ENCODE measurements at regions not wholly inside any gene's neighbourhood (a gene's known extent, or its start where the extent isn't known, plus 50 kb on each side); places are given as distances from the start of the nearest gene placed in this dataset.

DNA sequence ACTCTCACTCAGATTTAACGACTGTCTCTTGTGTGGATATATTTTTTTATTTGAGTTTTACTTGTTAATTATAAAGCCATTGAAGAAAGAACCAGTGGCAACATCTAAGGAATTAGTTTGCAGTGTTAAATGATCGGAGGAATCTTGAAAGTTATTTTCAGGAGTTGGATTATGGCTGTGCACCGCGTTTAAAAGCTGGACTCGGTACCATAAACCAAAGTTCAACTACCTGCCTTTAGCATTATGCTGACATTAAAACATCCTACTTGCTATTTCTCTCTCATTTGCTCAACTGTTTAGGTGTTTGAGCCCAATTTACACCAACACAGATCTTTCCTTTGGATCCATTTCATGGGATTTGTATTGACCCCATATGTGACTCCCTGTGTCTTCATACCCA is 289.4 kb upstream of the SASH1 start:
- DNase-seq (ENCODE audit: low read depth), result no peak

DNA sequence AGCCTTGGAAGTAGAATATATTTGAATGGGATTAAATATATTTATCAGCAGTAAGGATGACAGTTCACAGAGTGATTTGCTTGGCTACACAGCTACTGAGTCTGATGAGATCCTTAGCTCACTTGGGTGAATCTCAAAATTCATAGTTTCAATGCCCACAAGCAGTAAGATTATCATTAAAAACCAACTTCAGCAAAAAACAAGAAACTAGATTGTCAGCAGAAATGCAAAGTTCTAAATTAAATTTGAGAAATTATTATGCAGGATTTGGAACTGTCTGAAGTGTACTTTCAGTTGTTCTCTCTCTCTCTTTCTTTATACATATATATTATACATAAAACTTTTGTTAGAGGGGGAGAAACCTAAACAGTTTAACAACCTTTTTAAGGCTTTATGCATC is 288.8 kb upstream of the SASH1 start:
- DNase-seq (ENCODE audit: low read depth), result no peak

- DNase-seq (ENCODE audit: low read depth), result no peak
Measured at GRCh38 chr6:148054219-148054618, 288.4 kb upstream of the SASH1 start.

DNA sequence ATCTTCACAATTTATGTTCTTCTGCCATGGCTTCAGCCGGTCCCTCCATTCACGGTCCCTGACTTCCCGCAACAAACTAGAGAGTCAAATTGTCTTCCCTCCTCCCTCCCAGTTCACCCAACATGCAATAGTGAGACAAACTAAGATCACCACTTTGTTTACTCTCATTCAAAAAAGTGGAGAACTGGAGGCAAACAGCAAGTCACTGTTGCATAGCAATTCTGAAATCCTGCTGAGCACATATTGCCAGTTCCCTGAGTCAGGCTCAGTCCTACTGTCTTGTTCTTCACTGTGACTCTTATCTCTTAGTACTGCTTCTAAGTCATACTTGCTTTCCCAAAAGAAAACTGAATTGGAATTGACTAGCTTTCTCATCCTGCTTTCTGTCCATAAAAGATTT is 287.2 kb upstream of the SASH1 start:
- no peak for DNase-seq (ENCODE audit: low read depth)

DNA sequence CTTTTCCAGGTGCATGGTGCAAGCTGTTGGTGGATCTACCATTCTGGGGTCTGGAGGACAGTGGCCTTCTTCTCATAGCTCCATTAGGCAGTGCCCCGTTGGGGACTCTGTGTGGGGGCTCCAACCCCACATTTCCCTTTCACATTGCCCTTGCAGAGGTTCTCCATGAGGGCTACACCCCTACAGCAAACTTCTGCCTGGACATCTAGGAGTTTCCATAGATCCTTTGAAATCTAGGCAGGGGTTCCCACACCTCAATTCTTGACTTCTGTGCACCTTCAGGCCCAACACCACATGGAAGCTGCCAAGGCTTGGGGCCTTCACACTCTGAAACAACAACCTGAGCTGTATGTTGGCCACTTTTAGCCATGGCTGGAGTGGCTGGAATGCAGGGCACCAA is 282.8 kb upstream of the SASH1 start:
- DNase-seq (ENCODE audit: low read depth), result no peak

GRCh38 chr6:148064406-148065134 is 278.1 kb upstream of the SASH1 start:
- DNase-seq (ENCODE audit: low read depth), result peak; percentile 20

GRCh38 chr6:148068437-148069061 is 274.1 kb upstream of the SASH1 start:
- no peak for DNase-seq (ENCODE audit: low read depth)

- DNase-seq (ENCODE audit: low read depth), result no peak
Measured at GRCh38 chr6:148069256-148069655, 273.4 kb upstream of the SASH1 start.

GRCh38 chr6:148074291-148074690 is 268.3 kb upstream of the SASH1 start:
- DNase-seq (ENCODE audit: low read depth), result no peak

- DNase-seq (ENCODE audit: low read depth), result no peak
Measured at GRCh38 chr6:148074738-148075137, 267.9 kb upstream of the SASH1 start.

- no peak for DNase-seq (ENCODE audit: low read depth)
Measured at GRCh38 chr6:148075352-148075751, 267.3 kb upstream of the SASH1 start.

DNA sequence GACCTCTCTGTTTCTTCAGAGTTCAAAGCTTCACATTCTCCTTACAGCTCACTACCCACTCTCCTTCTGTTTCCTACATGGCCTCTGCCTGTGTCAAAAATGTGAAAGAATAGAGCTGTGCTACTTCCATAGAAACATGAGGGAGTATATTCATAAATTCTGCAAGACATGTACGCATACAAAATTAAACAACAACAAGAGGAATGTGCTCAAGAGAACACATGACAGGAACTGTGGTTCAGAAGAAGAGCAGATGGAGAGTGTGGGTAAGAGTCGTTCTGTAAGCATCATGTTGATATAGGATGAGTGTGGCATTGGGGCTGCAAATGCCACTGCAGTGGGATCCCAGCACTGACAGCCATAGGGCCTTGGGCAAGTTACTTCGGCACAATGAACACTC is 266.6 kb upstream of the SASH1 start:
- no peak for DNase-seq (ENCODE audit: low read depth)

- DNase-seq (ENCODE audit: low read depth), result no peak
Measured at GRCh38 chr6:148080315-148080714, 262.3 kb upstream of the SASH1 start.

- DNase-seq (ENCODE audit: low read depth), result no peak
Measured at GRCh38 chr6:148081076-148081475, 261.6 kb upstream of the SASH1 start.

DNA sequence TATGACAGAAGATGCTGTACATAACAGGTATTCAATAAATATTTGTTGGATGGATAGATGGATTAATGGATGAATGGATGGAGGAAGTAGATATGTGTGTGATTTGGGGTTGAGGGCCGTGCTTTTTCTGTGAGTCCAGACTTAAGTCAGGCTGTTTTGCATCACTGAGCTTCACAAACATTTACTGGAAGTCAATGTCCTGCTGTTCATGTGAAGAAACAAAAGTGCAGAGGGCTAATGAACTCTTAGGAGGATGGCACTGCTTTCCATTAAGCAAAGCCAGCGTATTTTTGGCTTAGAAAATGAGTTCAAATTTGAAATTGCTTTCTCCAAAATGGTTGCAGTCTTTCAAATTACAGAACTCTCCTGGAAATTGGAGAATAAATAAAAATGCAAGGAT is 260.6 kb upstream of the SASH1 start:
- DNase-seq (ENCODE audit: low read depth), result no peak

GRCh38 chr6:148082696-148083095 is 259.9 kb upstream of the SASH1 start:
- DNase-seq (ENCODE audit: low read depth), result no peak

GRCh38 chr6:148085631-148086331 is 256.9 kb upstream of the SASH1 start:
- DNase-seq (ENCODE audit: low read depth), result no peak

DNA sequence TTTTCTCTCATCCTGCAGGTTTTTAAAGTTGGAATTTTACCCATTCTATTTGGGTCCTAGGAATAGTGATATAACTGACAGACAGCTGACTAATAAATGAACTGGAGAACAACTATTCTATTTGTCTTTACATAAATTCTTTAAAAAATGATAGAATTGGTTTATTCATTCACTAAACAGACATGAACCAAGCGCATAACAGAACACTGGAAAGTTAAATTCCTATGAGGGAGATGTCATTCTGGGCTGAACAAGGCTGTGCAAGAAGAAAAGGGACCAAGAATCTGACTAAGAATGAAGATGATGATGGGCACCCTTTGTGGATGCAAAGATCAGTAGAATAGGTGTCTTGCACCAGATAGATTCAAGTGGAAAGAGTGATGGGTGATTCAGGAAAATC is 256.3 kb upstream of the SASH1 start:
- DNase-seq (ENCODE audit: low read depth), result no peak

GRCh38 chr6:148086843-148087242 is 255.8 kb upstream of the SASH1 start:
- DNase-seq (ENCODE audit: low read depth), result no peak

DNA sequence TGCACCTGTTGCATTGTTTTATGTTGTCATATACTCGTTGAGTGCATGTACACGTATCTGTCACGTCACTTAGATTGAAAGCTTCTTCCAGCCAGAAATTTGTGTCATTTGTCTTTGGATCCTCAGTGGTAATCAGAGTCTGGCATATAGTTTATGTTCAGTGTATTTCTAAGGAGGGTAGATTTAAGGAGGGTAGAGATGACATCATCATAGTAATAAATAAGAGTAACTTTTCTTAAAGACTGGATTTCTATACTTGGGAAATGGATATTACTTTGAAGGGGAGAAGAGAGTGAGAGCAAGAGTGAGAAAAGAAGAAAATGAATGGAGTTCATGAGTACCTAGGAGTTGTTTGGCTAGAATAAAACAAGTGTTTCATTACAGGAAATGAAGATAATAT is 255.0 kb upstream of the SASH1 start:
- DNase-seq (ENCODE audit: low read depth), result no peak

DNA sequence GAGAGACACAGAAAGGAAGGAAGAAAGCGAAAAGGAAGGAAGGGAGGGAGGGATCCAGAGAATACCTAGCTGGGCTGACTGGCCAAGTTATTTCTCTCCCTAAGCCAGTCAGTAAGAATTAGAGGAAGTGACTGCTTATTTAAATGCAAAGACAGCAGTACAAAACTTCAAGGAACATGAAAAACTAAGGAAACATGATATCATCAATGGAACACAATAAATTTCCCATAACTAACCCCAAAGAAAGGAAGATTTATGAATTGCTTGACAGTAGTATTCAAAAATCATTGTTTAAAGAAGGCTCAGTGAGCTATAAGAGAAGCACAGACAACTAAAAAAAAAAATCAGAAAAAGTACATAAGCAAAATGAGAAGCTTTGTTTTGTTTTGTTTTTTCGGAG is 252.3 kb upstream of the SASH1 start:
- DNase-seq (ENCODE audit: low read depth), result no peak

DNA sequence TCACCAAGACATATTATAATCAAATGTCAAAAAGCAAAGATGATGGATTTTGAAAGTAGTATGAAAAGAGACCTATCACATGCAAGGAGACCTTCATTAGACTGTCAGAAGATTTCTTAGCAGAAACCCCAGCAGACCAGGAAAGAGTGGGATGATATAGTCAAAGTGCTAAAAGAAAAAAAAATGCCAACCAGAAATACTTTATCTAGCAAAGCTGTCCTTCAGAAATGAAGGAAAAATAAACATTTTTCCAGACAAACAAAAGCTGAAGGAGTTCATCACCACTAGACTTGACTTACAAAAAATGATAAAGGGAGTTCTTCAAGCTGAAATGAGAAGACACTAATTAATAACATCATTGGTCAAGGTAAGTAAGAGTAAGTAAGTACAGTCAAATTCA is 251.2 kb upstream of the SASH1 start:
- DNase-seq (ENCODE audit: low read depth), result no peak

DNA sequence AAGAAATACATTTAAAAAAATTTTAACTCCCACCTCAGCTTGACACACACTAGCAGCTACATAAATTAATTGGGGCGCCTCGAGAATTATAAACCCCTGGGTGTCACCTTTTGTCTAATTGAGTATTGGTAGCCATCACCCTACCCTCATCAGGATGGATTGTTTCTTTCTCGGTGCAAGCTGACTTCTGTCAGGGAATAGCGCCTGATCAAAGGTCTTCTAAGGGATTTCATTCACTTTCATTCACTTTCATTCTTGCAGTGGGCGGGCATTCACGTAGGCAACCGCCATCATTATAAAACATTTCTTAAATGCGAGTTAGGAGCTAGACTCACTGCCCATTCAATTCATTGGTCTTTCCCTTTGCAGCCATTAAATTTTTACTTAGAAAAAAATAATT is 239.2 kb upstream of the SASH1 start:
- DNase-seq (ENCODE audit: low read depth), result no peak

GRCh38 chr6:148104131-148104530 is 238.5 kb upstream of the SASH1 start:
- no peak for DNase-seq (ENCODE audit: low read depth)

Measured in non-pigmented ciliary epithelial cell (primary cell).